HG03457 (cell line): ENCODE measurements at regions not wholly inside any gene's neighbourhood (a gene's known extent, or its start where the extent isn't known, plus 50 kb on each side); places are given as distances from the start of the nearest gene placed in this dataset.
A peak's percentile ranks its signal among the peaks of the same experiment; 100 is the strongest.
"Not testable (repeated sequence)": the region's sequence is repeated elsewhere in the genome, so short reads cannot be mapped to it uniquely, and the experiment has no call there.

Experiments
- ATAC-seq: cut with Tn5 transposase; IDR thresholded peaks from one replicate; pipeline ENCODE4 v1.9.1; 2021; ENCODE audit warnings: moderate number of reproducible peaks; ENCODE audit not compliant: unreplicated experiment

DNA sequence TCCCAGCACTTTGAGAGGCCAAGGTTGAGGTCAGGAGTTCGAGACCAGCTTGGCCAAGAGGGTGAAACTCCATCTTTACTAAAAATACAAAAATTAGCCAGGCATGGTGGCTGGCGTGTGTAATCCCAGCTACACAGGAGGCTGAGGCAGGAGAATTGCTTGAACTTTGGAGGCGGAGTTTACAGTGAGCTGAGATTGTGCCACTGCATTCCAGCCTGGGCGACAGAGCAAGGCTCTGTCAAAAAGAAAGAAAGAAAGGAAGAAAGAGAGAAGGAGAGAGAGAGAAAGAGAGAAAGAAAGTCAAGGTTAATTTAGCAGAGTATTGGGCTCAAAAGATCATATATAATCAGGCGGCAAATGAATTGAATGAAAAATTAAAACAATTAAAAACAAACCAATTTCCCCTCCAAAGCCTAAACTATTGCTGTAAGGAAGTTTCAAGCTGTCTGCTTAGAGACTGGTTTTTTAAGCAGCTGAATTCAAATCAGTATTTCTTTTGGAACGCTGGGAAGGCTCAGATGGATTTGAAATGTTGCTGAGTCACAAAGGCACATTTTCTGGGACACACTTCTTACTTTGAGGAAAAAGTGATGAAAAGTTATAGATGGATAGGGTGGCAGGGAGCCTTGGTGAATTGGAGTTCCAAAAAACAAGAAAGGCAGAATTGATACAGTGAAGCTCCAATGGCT lies 81.3 kb upstream of the BHLHE40 start:
- no peak for ATAC-seq

GRCh38 chr3:4898454-4899313 lies 80.6 kb upstream of the BHLHE40 start:
- ATAC-seq = peak; percentile 93

- ATAC-seq = no peak
Observed at GRCh38 chr3:4899710-4900109, 79.5 kb upstream of the BHLHE40 start.

DNA sequence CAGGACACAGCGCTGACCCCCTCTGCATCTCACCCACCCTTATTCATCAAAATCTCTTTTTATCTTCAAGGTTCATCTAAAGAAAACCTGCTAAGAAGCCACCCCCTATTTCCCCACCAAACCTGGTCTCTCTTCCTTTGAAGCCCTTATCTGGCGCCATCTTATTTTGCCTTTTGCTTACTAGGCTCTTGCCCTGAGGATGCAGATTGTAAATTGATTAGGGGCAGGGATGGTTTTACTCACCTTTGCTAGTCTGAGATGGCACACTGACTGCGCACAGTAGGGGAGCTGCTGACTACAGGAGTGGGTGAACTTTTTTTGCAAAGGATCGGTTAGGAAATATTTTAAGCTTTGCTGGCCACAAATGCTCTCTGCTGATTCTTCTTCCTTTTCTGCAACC lies 78.9 kb upstream of the BHLHE40 start:
- ATAC-seq = no peak

- no peak for ATAC-seq
Observed at GRCh38 chr3:4904811-4905695, 74.2 kb upstream of the BHLHE40 start.

DNA sequence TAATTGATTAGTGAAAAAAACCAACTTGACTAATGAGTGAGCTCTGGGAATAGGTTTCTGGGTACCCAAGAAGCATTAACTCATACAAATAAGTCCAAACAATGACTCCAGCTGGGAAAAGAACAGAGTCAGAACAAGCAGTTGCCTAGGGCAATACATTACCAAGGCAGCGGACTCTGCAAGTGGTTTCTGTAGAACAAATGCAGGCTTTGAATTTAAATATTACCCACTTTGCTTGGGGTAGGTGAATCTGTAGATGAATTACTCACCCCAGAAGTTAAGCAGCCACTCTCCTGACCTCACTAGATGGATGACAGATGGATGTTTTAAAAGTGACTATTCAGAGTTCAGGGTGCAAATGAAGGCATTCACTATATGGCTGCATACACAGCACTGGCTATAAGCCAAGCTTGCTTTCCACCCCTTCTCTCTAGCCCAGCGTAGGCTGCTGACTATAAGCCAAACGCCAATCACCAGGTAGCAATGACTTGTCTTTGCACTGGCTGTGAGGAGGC lies 73.1 kb upstream of the BHLHE40 start:
- ATAC-seq = no peak

- ATAC-seq = no peak
Observed at GRCh38 chr3:4907050-4907449, 72.2 kb upstream of the BHLHE40 start.

DNA sequence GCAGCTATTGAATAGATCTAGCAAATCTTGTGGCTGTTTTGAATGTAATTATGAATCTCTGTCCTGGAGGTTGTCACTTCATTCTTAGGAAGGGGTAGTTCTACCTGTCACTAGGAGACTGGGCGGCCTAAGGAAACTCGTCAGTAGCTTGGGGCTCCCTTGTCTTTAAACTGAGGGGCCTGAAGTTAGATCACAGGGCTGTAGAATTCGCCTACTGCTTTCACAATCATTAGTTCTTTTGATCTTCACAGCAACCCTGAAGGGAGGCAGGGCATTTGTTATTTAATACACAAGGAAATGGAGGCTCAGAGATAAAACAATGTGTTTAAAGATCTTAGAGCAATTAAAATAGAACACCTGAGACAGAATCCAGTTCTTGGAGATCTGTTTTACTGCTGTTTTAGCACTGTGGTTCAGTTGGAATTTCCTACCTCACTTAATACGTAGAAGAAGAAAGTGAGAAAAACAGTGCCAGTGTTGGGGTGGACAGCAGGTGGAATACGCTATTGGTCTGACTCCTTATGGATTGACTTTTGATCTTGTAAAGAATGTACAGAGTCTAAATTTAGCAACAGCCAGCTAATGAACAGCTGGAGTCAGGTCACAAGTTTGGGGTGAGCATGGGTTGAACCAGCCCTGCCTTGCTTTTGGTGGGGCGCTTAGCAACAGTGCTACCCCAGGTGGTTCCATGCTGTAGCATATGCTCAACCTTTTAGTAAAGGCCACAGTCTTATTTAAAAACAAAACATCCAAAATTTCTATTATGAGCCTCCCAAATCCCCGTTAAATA lies 71.4 kb upstream of the BHLHE40 start:
- no peak for ATAC-seq

GRCh38 chr3:4908433-4909156 lies 70.6 kb upstream of the BHLHE40 start:
- no peak for ATAC-seq

DNA sequence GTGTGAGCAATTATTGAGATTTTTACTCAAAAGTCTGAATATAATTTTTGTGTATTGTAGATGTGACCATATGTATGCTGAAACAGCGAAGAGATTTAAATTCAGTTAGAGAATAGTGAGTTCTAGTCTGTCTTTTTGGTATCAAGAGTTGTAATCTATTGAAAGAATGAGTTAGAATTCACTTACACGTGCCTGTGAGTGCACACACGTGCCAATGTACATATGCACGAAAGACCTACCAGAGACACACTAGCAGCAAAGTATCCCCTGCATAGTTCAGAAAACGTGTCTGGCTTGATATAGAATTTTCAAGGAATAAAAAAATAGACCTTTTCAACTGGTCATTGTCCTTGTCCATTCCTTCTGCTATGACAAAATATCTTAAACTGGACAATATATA lies 64.8 kb upstream of the BHLHE40 start:
- ATAC-seq = no peak

DNA sequence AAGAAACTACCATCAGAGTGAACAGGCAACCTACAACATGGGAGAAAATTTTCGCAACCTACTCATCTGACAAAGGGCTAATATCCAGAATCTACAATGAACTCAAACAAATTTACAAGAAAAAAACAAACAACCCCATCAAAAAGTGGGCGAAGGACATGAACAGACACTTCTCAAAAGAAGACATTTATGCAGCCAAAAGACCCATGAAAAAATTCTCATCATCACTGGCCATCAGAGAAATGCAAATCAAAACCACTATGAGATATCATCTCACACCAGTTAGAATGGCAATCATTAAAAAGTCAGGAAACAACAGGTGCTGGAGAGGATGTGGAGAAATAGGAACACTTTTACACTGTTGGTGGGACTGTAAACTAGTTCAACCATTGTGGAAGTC lies 57.6 kb upstream of the BHLHE40 start:
- ATAC-seq = not testable (repeated sequence)

DNA sequence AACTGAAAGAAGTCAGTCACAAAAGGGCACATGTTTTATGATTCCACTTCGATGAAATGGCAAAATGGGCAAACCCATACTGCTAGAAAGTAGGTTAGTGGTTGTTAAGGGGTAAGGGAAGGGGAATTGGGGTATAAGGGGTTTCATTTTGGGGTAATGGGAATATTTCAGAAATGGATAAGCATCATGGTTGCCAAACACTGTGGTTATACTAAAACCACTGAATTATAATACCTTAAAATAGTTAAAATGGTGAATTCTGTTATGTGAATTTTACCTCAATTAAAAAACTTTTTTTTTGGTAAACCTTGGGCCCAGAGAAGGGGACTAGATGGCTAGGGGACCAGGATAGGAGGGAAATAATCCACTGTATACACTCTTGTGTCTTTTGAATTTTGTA lies 52.3 kb upstream of the BHLHE40 start:
- no peak for ATAC-seq

DNA sequence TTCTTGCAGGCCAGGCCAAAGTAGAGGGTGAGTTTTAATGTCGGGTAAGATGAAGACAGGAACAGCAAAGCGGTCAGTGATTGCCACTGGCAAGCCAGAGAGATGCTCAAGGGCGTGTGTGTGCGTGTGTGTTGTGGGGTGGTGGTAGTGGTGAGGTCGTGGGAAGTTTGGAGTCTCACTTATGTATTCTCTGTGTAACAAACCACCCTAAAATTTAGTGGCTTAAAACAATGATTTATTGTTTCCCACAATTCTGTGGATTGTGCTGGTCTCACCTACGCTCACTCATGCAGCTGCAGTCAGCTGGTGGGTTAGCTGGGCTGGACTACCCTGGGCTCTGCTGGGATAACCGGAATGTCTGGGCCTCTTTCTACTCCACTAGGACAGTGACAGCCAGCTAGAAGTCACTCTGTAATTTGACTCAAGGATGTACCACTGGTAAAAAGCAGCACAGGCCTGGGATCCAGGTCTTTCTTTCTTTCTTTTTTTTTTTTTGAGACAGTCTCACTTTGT lies 50.9 kb upstream of the BHLHE40 start:
- no peak for ATAC-seq
